Epithelial cell of proximal tubule (primary cell): ENCODE measurements at regions not wholly inside any gene's neighbourhood (a gene's known extent, or its start where the extent isn't known, plus 50 kb on each side); places are given as distances from the start of the nearest gene placed in this dataset.

ENCODE experiments used
- DNase-seq: peaks from one replicate; pipeline ENCODE4 v3.0.0-alpha.2; 2011; ENCODE audit warnings: low read depth
- H3K4me3 ChIP-seq: 2 replicates; pipeline ENCODE4 v1.5.1; 2011; ENCODE audit warnings: low read depth, mild to moderate bottlenecking, low read length
- TF ChIP-seq, protein P1 (sequence below): conservative IDR thresholded peaks from 2 replicates; pipeline ENCODE4 v1.5.1; 2012; ENCODE audit warnings: low read depth, mild to moderate bottlenecking, low read length

DNA sequence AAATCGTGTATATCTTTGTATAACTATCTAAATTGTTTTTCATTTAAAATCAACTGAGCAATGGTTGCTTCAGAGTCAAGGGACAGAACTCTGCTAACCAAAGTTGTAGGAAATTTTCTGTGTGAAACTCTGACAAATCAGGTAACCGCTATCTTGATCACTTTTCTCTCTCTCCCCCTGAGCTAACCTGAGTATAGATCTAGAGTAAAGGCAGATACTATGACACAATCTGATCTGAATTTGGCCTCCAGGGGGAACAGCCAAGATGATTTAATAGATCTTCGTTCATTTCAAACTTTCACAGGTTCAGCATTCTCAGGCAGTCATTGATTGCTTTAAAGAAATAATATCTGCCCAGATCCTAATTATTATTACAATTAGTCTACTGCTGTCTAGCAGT lies 472.8 kb downstream of the NUF2 start:
- TF ChIP-seq, protein P1, sequence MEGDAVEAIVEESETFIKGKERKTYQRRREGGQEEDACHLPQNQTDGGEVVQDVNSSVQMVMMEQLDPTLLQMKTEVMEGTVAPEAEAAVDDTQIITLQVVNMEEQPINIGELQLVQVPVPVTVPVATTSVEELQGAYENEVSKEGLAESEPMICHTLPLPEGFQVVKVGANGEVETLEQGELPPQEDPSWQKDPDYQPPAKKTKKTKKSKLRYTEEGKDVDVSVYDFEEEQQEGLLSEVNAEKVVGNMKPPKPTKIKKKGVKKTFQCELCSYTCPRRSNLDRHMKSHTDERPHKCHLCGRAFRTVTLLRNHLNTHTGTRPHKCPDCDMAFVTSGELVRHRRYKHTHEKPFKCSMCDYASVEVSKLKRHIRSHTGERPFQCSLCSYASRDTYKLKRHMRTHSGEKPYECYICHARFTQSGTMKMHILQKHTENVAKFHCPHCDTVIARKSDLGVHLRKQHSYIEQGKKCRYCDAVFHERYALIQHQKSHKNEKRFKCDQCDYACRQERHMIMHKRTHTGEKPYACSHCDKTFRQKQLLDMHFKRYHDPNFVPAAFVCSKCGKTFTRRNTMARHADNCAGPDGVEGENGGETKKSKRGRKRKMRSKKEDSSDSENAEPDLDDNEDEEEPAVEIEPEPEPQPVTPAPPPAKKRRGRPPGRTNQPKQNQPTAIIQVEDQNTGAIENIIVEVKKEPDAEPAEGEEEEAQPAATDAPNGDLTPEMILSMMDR, result no peak
- no peak for DNase-seq
- no peak overlapping the region for H3K4me3 ChIP-seq

DNA sequence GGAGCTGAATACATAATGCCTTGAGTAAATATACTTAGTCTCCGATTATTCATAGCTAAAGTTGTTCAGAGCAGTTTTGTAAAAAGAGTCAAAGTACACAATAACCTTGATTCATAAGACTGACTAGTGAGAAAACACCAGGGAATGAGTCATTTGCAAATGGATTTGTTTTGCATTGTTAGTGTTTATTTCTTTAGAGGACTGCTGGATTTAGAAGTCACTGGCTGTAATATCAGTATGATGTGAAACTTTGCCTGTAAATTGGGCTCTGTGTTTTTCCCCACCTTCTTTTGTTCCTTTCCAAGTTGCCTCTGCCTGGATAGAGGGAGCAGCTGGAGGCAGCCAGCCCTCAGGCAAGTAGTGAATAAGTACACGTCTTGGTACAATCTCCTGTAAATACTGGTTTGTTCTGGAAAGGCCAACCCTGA lies 474.7 kb downstream of the NUF2 start:
- H3K4me3 ChIP-seq, result no peak overlapping the region
- TF ChIP-seq, protein P1, result no peak
- no peak for DNase-seq

DNA sequence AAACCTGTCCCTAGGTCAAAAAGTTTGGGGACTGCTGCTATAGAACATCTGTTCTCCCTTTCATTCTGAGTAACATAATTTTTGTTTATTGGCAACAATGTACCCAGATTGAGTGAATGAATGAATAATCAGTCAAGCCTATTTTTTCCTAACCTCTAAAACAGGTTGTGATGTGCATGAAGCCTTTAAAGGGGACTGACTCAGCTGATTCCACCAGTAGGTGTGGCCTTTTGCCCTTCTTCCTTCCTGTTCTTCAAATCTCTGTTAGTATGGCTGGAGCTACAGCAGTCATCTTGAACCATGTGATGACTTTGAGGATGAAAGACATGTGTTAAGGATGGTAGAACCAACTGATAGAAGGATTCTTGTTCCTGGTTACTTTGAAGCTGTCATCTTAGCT lies 476.1 kb downstream of the NUF2 start:
- no peak overlapping the region for H3K4me3 ChIP-seq
- DNase-seq, result no peak
- TF ChIP-seq, protein P1, result no peak

DNA sequence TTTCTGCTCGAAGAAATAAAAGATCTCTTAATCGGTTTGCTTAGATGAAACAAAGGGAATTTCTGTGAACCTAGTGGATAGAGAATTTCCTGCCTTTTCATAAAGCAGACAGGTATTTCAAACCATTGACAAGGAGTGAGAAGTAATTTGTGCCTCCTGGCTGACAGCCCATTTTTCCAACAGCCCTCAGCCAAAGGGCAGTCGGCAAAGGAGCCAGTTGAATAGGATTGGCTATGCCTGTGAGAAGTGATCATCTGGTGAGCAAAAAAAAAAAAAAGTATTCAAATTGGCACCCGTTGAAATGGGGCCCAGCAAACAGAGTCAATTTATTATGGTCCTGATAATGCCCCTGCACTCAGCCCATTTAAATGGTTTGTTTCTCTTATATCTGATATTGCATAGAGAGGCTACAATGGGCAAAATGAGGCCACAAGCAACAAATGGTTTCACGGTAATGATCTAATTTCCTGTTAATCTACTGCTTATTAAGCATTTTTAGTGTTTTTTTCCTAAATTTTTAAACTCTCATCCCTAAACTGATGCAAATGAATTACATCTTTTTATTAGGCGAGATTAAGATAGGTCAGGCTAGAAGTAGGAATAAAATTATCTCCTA lies 477.5 kb downstream of the NUF2 start:
- DNase-seq, result no peak
- TF ChIP-seq, protein P1, result no peak

DNA sequence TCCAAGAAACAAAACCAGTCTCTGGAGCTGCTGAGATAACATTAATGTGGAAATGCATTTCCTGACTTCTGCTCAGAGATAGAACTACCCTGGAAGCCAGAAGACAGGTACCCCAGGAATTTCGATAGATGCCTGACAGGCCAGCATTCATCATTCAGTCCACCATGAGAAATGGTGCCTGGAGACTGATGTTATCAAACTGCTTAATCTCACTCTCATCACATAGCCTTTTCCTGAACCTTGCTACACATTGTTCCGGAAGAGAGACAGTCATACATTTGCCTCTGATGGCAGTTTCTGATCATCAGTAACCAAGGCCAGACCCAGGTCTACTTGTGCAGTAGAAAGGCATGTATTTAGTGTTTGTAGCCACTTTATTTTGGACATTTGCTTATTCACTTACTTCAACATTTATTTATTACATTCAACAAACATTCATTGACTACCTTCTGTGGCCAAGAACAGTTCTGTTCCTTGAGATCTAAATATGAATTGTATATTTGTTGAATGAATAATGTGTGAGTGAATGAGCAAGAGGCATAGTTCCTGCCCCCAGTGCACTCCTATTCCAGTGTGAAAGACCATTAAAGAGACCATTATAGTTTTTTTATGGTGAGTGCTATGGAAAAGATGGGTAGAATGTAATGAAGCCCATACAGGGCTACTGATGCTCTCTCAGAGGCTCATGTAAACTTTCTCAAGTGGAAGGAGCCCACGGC lies 485.7 kb downstream of the NUF2 start:
- no peak for DNase-seq

More for the DNA sequence above, 477.5 kb downstream of the NUF2 start:
- H3K4me3 ChIP-seq, result no peak overlapping the region

DNA sequence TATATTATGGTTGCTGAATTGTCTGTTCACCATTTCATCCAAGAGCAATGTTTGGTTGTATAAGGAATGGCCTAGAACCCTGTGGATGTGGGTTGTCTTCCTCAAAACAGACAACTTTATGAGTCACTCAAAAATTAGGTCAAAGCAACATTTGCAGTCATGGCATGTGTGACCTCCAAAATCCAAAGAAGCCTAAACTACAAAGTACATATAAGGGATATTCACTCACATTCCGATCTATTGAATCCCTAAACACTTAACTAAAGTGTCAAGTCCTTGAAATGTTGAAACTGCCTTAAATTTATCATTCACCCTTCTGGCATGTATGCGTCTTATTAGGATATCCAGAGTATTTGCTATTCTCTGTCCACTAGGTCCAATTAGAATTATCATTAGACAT lies 491.5 kb downstream of the NUF2 start:
- no peak overlapping the region for H3K4me3 ChIP-seq
- DNase-seq, result no peak
- TF ChIP-seq, protein P1, result no peak

More for the DNA sequence above, 485.7 kb downstream of the NUF2 start:
- TF ChIP-seq, protein P1, result no peak
- no peak overlapping the region for H3K4me3 ChIP-seq

DNA sequence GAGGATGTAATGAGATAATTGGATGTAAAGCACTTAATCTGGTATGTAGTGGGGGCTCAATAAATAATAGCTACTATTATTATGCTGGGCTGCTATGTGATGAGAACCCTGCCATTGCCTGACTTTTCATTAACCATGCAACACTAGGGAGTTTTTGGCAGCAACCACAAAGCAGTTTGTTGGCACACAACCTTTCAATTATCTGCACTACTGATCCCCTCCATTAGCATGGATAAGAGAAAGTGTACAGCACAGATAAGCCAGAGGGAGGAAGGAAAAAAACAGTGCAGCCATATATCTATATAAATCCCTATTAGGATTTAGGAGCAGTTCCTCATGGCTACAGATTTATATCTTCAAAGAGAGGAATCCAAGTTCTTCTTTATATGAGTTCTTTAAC lies 498.5 kb downstream of the NUF2 start:
- TF ChIP-seq, protein P1, result no peak
- no peak for DNase-seq

More for the DNA sequence above, 498.5 kb downstream of the NUF2 start:
- H3K4me3 ChIP-seq, result no peak overlapping the region
